SIG-M5 (cell line): ENCODE measurements at regions not wholly inside any gene's neighbourhood (a gene's known extent, or its start where the extent isn't known, plus 50 kb on each side); places are given as distances from the start of the nearest gene placed in this dataset.

Source experiments
- DNase-seq: peaks from one replicate; lab custom pipeline; 2025; lab: John Stamatoyannopoulos, UW

DNA sequence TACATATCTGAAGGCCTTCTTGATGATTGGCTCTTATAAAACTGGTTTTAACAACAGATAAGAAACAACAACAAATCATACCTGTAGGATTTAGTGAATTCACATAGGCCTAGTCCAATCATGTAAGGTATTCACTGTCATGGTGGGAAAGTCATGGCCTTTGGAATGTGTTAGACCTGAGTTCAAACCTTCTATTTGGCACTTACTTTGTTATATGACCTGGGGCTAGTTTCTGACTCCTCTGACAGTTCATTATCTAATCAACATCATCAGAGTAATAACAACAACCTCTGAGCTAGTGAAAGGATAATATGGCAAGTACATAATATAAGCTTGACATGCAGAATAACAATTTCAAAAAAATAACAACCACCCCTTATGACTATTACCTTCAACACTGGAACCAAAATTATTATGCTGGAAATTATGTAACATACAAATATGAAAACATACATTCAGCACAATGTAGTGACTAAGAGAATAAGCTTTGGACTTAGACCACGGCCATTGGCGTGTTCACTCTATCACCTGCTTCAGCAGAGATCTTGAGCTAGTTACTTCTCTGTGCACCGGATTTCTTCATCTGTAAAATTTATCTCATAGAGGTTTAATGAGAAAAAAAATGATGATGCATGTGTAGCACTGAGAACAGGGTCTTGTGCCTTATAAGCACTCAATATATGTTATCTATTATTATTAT is 597.6 kb downstream of the LMO4 start:
- no peak for DNase-seq

GRCh38 chr1:87926921-87927320 is 598.2 kb downstream of the LMO4 start:
- no peak for DNase-seq

DNA sequence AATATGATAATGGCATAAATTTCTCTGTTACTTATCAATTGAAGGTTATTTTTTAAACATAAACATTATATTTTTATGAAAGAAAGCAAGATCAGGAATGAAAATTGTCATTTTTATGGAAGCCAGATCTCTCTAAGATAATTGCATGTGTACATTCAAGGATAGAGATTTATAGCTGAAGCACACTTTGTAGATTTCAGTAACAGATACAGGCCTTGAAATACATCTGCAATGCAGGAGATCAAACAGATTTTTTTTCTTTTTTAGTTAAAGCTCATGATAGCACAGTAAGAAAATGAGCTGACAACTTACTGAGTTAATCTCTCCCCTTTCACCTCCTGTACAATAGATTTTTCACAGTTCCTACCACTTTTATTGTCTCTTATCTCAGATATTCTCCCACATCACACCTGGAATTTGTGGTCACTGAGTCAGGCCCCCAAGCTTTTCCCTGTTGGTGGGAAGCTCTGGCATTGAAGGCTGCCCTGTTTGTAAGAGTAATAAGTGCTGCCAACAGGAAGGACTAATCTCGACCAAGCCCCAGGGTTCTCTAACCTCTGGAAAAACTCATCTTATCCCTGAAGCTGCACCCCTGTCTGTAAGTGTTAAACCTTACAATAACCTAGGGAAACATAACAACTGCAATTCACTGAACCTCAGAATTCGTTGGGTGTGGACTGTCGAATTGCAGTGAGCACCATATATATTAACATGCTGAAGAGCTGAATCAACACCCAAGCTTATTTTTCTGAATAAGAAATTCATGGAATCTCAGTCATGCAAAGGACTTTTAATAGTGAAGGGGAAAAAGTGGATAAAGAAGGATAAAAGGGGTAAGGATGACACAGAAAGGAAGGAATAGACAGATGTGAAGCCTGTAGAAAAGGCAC is 599.0 kb downstream of the LMO4 start:
- DNase-seq: no peak

DNA sequence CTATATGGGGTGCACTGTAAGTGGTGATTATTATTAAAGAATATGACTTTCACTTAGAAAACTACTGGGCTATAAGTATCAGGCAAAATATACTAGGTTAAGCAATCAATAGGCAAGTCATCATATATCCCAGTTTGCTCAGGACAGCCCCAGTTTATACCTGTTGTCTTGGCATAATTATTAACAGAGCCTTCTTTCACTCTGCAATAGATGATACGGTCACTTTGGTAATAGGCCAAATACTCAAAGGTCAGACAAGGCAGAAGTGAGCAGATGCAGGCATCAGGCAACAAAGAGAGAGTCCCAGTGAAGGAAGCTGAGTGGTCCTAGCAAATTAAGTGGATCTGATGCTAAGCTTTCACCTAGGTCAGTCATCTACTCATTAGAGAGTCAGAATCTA is 599.9 kb downstream of the LMO4 start:
- DNase-seq: no peak

GRCh38 chr1:87929906-87930305 is 601.2 kb downstream of the LMO4 start:
- no peak for DNase-seq

GRCh38 chr1:87930796-87931195 is 602.1 kb downstream of the LMO4 start:
- DNase-seq: no peak

DNA sequence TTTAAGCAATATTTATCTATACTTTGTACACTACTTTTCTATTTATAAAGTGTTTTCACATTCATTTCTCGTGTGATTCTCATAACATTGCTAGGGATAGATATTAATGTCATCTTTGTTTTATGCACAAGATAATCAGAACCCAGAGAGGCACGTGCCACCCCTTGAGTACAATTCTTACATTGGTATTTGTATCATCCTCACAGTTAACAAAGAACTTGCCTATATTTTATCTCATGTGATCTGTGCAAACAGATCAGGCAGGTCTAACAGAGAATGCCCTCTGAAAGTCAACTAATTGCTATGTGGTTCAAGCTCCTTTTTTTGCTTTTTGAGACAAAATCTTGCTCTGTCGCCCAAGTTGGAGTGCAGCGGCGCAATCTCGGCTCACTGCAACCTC is 604.5 kb downstream of the LMO4 start:
- DNase-seq: no peak

GRCh38 chr1:87935130-87935529 is 606.5 kb downstream of the LMO4 start:
- DNase-seq: no peak

DNA sequence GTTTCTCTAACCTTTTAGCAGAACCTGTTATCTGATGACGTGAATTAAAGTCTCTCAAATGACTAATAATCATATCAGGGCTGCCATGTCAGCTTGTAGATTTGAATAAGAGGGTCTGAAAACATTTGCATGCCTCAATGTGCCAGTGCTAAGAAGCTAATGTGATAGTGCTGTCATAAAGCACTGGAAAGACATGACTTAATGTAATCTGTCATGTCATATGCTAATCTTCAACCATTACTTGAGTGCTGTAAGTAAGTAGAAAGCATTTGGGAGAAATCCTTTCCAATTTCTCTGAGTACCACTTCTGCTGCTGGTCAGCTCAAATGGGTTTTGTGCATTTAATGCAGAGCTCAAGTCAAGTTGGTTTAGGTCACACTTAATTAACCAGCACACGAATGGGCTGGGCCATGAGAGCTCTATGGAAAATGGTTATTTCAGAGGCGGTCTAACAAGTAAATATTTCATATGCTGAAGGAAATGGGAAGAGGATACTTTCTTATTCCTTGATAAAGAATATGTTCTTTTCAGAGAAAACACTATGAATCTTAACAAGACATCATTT is 609.2 kb downstream of the LMO4 start:
- DNase-seq: no peak

GRCh38 chr1:87938631-87939030 is 610.0 kb downstream of the LMO4 start:
- no peak for DNase-seq

- DNase-seq: no peak
Measured at GRCh38 chr1:87939444-87939843, 610.8 kb downstream of the LMO4 start.

GRCh38 chr1:87940421-87940820 is 611.7 kb downstream of the LMO4 start:
- no peak for DNase-seq

DNA sequence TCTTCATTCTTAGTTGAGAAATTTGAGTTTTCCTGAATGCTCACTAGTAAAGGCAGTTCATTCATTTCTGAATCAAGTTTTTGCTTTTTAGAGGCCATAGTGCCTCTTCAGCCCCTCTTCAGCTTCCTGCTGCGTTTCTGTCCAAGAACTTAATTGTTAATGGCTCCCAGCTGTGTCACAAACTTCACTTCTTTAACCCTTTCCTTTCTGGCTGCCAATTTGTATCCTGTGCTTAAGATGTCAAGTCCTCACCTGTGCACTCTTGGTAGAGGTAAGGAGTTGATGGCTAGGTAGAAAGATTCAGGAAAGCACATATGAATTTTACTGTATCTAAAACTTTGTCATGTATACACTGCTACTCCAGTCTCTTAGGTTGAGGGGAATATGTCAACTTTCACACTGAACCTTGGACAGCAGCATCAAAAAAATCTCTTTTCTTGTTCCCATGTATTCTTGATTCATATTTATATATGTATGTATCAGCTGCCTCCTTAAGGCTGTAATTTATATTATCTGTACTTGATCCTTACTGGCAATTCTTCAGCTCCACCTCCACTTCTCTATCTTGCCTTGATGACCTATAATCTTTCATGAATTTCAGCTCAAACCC is 612.8 kb downstream of the LMO4 start:
- no peak for DNase-seq

GRCh38 chr1:87942165-87942564 is 613.5 kb downstream of the LMO4 start:
- DNase-seq: no peak

GRCh38 chr1:87949711-87950110 is 621.0 kb downstream of the LMO4 start:
- no peak for DNase-seq

- DNase-seq: no peak
Measured at GRCh38 chr1:87950369-87950768, 621.7 kb downstream of the LMO4 start.

GRCh38 chr1:87951409-87951808 is 622.7 kb downstream of the LMO4 start:
- no peak for DNase-seq

DNA sequence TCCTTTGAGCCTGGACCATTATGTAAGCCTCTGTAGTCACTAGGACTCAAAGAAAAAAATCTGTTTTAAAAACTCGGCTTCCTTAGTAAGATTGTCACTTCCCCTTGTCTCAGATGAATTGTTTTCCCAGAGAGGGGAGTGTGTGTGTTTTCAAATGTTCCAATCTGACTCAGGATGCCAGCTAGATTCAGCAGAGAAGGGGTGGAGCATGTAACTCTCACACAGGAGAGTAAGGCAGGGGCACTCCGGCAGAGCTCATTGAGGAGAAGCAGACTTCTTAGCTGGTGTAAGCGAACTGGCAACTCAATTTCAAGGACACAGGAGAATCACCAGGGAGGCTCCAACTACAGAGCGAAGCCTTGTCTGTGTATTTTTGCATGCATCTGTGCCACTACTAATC is 623.2 kb downstream of the LMO4 start:
- no peak for DNase-seq

GRCh38 chr1:87953121-87953520 is 624.4 kb downstream of the LMO4 start:
- no peak for DNase-seq

GRCh38 chr1:87953732-87954344 is 625.2 kb downstream of the LMO4 start:
- DNase-seq: no peak

- no peak for DNase-seq
Measured at GRCh38 chr1:87955038-87955437, 626.4 kb downstream of the LMO4 start.

DNA sequence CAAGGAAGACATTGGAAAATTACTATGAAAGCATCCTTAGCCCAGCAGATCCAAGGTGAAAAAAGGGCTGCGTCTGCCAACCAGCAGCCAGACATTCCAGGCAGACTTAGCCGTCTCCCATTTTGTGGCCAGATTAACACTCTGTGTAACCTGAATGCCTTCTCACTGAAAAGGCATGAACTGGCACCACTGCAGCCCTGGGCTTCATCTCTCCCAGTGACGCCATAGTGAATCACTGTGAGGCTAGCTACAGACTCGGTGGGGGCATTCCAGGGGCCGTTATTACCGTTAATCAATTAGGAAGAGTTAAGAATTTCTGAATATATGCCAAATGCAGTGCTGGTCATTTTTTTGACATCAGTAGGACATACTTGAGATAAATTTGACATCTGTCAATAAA is 627.4 kb downstream of the LMO4 start:
- DNase-seq: no peak
